CD14-positive monocyte (primary cell): ENCODE measurements at regions not wholly inside any gene's neighbourhood (a gene's known extent, or its start where the extent isn't known, plus 50 kb on each side); places are given as distances from the start of the nearest gene placed in this dataset.

Experiments used
- DNase-seq, 3 donors: peaks; one replicate each; pipeline ENCODE4 v3.0.0-alpha.2; 2011 to 2022
- H2AFZ ChIP-seq: 2 replicates; pipeline ENCODE4 v1.6.0; 2012; ENCODE audit warnings: mild to moderate bottlenecking, low read depth, low read length, inconsistent platforms; ENCODE audit not compliant: insufficient read depth, poor library complexity, severe bottlenecking
- H3K27ac ChIP-seq, 2 donors: 1 replicate in 1 of 2; 2 replicates in 1 of 2; pipeline ENCODE4 v1.5.1; 2012 to 2013; ENCODE audit warnings: low read length in 2 of 2, control low read depth in 1 of 2, inconsistent platforms in 1 of 2, low read depth in 1 of 2, mild to moderate bottlenecking in 1 of 2
- H3K27me3 ChIP-seq, 2 donors: one replicate each; pipeline versions ENCODE4 v1.6.0 to v1.6.1; 2011 to 2013; ENCODE audit warnings: low read length in 2 of 2; ENCODE audit not compliant: control insufficient read depth in 2 of 2, insufficient read depth in 2 of 2
- H3K36me3 ChIP-seq, 2 donors: replicated peaks in 1 of 2; 1 replicate in 1 of 2; 2 replicates in 1 of 2; pipeline versions ENCODE4 v1.5.1 to v1.6.1; 2012 to 2013; ENCODE audit warnings: low read length in 2 of 2, control low read depth in 1 of 2, inconsistent platforms in 1 of 2, mild to moderate bottlenecking in 1 of 2; ENCODE audit not compliant: insufficient read depth in 2 of 2, control insufficient read depth in 1 of 2
- H3K4me1 ChIP-seq, 2 donors: 1 replicate in 1 of 2; 2 replicates in 1 of 2; pipeline versions ENCODE4 v1.5.1 to v1.6.1; 2012 to 2013; ENCODE audit warnings: low read length in 2 of 2, control low read depth in 1 of 2, inconsistent platforms in 1 of 2, mild to moderate bottlenecking in 1 of 2, moderate library complexity in 1 of 2; ENCODE audit not compliant: insufficient read depth in 2 of 2, control insufficient read depth in 1 of 2
- H3K4me2 ChIP-seq: replicated peaks from 2 replicates; pipeline ENCODE3; 2012; ENCODE audit warnings: low read length, moderate library complexity, mild to moderate bottlenecking; ENCODE audit not compliant: poor library complexity, severe bottlenecking; ENCODE audit errors: extremely low read depth
- H3K4me3 ChIP-seq, 3 experiments: fragments of 200-600 bp in 1 of 3; sonication (generic) in 1 of 3; replicated peaks in 1 of 3; 1 replicate in 2 of 3; 2 replicates in 1 of 3; pipeline ENCODE4 v1.5.1; 2011 to 2013; ENCODE audit warnings: low read length in 3 of 3, mild to moderate bottlenecking in 3 of 3, control low read depth in 2 of 3, low read depth in 2 of 3, inconsistent platforms in 1 of 3, moderate library complexity in 1 of 3
- H3K79me2 ChIP-seq: 2 replicates; pipeline ENCODE4 v1.6.0; 2012; ENCODE audit warnings: mild to moderate bottlenecking, control low read depth, inconsistent platforms, low read length, moderate library complexity; ENCODE audit not compliant: insufficient read depth
- H3K9ac ChIP-seq: 2 replicates; pipeline ENCODE4 v1.6.0; 2017; ENCODE audit warnings: low read length, mild to moderate bottlenecking; ENCODE audit not compliant: insufficient read depth, poor library complexity, severe bottlenecking
- H3K9me3 ChIP-seq, 2 donors: replicated peaks in 1 of 2; 1 replicate in 1 of 2; 2 replicates in 1 of 2; pipeline versions ENCODE4 v1.5.1 to v1.6.1; 2012 to 2013; ENCODE audit warnings: low read length in 2 of 2, control low read depth in 1 of 2; ENCODE audit not compliant: control insufficient read depth in 1 of 2, insufficient read depth in 1 of 2
- H4K20me1 ChIP-seq: 2 replicates; pipeline ENCODE4 v1.6.0; 2012; ENCODE audit warnings: mild to moderate bottlenecking, low read length, control low read depth, moderate library complexity; ENCODE audit not compliant: insufficient read depth
- H3K27ac Mint-ChIP-seq, 7 donors: one replicate each; pipeline ENCODE4 v1.8.0; 2020; ENCODE audit warnings: mild to moderate bottlenecking in 7 of 7, mixed read lengths in 7 of 7, moderate library complexity in 6 of 7, inconsistent platforms in 2 of 7
- H3K27me3 Mint-ChIP-seq, 3 donors: one replicate each; pipeline ENCODE4 v1.8.0; 2021 to 2022; ENCODE audit warnings: low read depth in 3 of 3, mild to moderate bottlenecking in 3 of 3, mixed read lengths in 3 of 3, moderate library complexity in 3 of 3, inconsistent platforms in 1 of 3
- H3K36me3 Mint-ChIP-seq, 2 donors: one replicate each; pipeline ENCODE4 v1.8.0; 2020; ENCODE audit warnings: mixed read lengths in 2 of 2, inconsistent platforms in 1 of 2, mild to moderate bottlenecking in 1 of 2
- H3K4me1 Mint-ChIP-seq: one replicate; pipeline ENCODE4 v1.8.0; 2020; ENCODE audit warnings: mild to moderate bottlenecking, mixed read lengths
- H3K4me3 Mint-ChIP-seq, 2 donors: one replicate each; pipeline ENCODE4 v1.8.0; 2020; ENCODE audit warnings: mild to moderate bottlenecking in 2 of 2, mixed read lengths in 2 of 2, moderate library complexity in 1 of 2
- H3K9me3 Mint-ChIP-seq, 7 donors: one replicate each; pipeline ENCODE4 v1.8.0; 2020 to 2022; ENCODE audit warnings: mixed read lengths in 7 of 7, mild to moderate bottlenecking in 6 of 7, moderate library complexity in 6 of 7, inconsistent platforms in 2 of 7
- CTCF ChIP-seq: fragments of 200-600 bp; IDR thresholded peaks from one replicate; pipeline ENCODE4 v1.8.0; 2022; ENCODE audit warnings: antibody characterized with exemption, mild to moderate bottlenecking
- WGBS: methylation state at CpG from one replicate; pipeline ENCODE4 v1.1.5; 2013; ENCODE audit warnings: missing lambda C conversion rate; ENCODE audit not compliant: insufficient coverage; 5-methylcytosine and 5-hydroxymethylcytosine counted together
- intact Hi-C, 2 donors: fragments of 100-400 bp; cut with micrococcal nuclease; formaldehyde crosslinking; loops; one replicate each; pipeline versions ENCODE4 v1.15.0 to v1.15.1; 2023

GRCh38 chr3:178203165-178203564, 333.1 kb upstream of the KCNMB2 start:
- no peaks in the 10 kb centered on the region for H3K27me3 Mint-ChIP-seq
- H3K36me3 ChIP-seq = no peaks in the 10 kb centered on the region
- no CpG with 5 or more reads among the region's 2 CpGs for WGBS
- no peak overlapping the region for H3K4me3 Mint-ChIP-seq
- no peaks in the 10 kb centered on the region for H3K79me2 ChIP-seq
- H3K9me3 Mint-ChIP-seq = no peaks in the 10 kb centered on the region
- no peak overlapping the region for H3K27ac ChIP-seq
- H3K4me1 Mint-ChIP-seq = peaks cover 9% of the 10 kb centered on the region
- no peaks in the 10 kb centered on the region for H4K20me1 ChIP-seq
- peaks cover 0 to 1% of the 10 kb centered on the region in 2 donors for H3K36me3 Mint-ChIP-seq
- intact Hi-C loops = no loop called here
- H3K27me3 ChIP-seq = no peaks in the 10 kb centered on the region
- H2AFZ ChIP-seq = no peak overlapping the region
- H3K9me3 ChIP-seq = no peaks in the 10 kb centered on the region
- H3K27ac Mint-ChIP-seq = peak overlapping the region in 1 of 7 donors; percentile 50
- DNase-seq = peak; percentile 4 to 32 (median 13)
- no peaks in the 10 kb centered on the region for H3K4me1 ChIP-seq
- no peak overlapping the region for H3K4me2 ChIP-seq
- TF ChIP-seq CTCF = no peak
- no peak overlapping the region for H3K9ac ChIP-seq
- no peak overlapping the region for H3K4me3 ChIP-seq

GRCh38 chr3:178203650-178204049, 332.6 kb upstream of the KCNMB2 start:
- Histone ChIP-seq H3K79me2 (no peaks in the 10 kb centered on the region), H3K4me2 (no peak overlapping the region), H3K27me3 (no peaks in the 10 kb centered on the region), H3K9me3 (no peaks in the 10 kb centered on the region), H3K36me3 (no peaks in the 10 kb centered on the region), H3K4me3 (no peak overlapping the region), H2AFZ (no peak overlapping the region), H3K4me1 (no peaks in the 10 kb centered on the region), H4K20me1 (no peaks in the 10 kb centered on the region), H3K9ac (no peak overlapping the region), H3K27ac (no peak overlapping the region)
- no peaks in the 10 kb centered on the region for H3K27me3 Mint-ChIP-seq
- intact Hi-C loops = no loop called here
- H3K36me3 Mint-ChIP-seq = peaks cover 0 to 1% of the 10 kb centered on the region in 2 donors
- DNase-seq = no peak
- peak overlapping the region in 1 of 7 donors; percentile 10 for H3K27ac Mint-ChIP-seq
- H3K4me1 Mint-ChIP-seq = peaks cover 9% of the 10 kb centered on the region
- H3K4me3 Mint-ChIP-seq = no peak overlapping the region
- no CpG with 5 or more reads among the region's 2 CpGs for WGBS
- TF ChIP-seq CTCF = no peak
- H3K9me3 Mint-ChIP-seq = no peaks in the 10 kb centered on the region
